ENCODE measurements at regions not wholly inside any gene's neighbourhood (a gene's known extent, or its start where the extent isn't known, plus 50 kb on each side); places are given as distances from the start of the nearest gene placed in this dataset.
"Not testable (repeated sequence)": the region's sequence is repeated elsewhere in the genome, so short reads cannot be mapped to it uniquely, and the experiment has no call there.

GRCh38 chr4:143819029-143819428, 86.3 kb downstream of the GYPE start:
- intact Hi-C loops (cut with DNase I): no loop called here
- no peak for TF ChIP-seq POLR2AphosphoS5 (IDR thresholded peaks at IDR 0.05)
- TF ChIP-seq POLR2A (IDR thresholded peaks at IDR 0.05; ENCODE audit: low read depth): no peak
- no peak for TF ChIP-seq EP300 (IDR thresholded peaks at IDR 0.05)
- TF ChIP-seq CTCF (IDR thresholded peaks at IDR 0.05): no peak
- no peak overlapping the region for H3K27ac ChIP-seq (replicated peaks in 1 of 4)
- no peak overlapping the region for H3K4me3 ChIP-seq
- H3K27me3 ChIP-seq: no peaks in the 10 kb centered on the region
- H3K4me1 ChIP-seq: no peaks in the 10 kb centered on the region
- no peaks in the 10 kb centered on the region for H3K36me3 ChIP-seq
- 87% methylated on average over 2 of the region's 2 CpGs for WGBS
- DNase-seq (ENCODE audit: extremely low spot score): no peak
- no peaks in the 10 kb centered on the region for H3K9me3 ChIP-seq

- H3K36me3 ChIP-seq; H3K4me1 ChIP-seq; DNase-seq (ENCODE audit: extremely low spot score); H3K9me3 ChIP-seq; H3K4me3 ChIP-seq; H3K27ac ChIP-seq (replicated peaks in 1 of 4); H3K27me3 ChIP-seq; intact Hi-C loops (cut with DNase I): not testable (repeated sequence)
- WGBS: 94% methylated on average over 1 of the region's 1 CpG
Observed at GRCh38 chr4:143817866-143818265, 87.5 kb downstream of the GYPE start.

GRCh38 chr4:143815375-143815774, 90.0 kb downstream of the GYPE start:
- H3K4me3 ChIP-seq; intact Hi-C loops (cut with DNase I); H3K9me3 ChIP-seq; H3K36me3 ChIP-seq; H3K27me3 ChIP-seq; H3K27ac ChIP-seq (replicated peaks in 1 of 4); H3K4me1 ChIP-seq; DNase-seq (ENCODE audit: extremely low spot score): not testable (repeated sequence)

GRCh38 chr4:143813431-143814154, 91.8 kb downstream of the GYPE start:
- H3K4me3 ChIP-seq; H3K36me3 ChIP-seq; H3K27ac ChIP-seq (replicated peaks in 1 of 4); H3K27me3 ChIP-seq; DNase-seq (ENCODE audit: extremely low spot score); H3K9me3 ChIP-seq; intact Hi-C loops (cut with DNase I); H3K4me1 ChIP-seq: not testable (repeated sequence)
- 93% methylated on average over 4 of the region's 4 CpGs for WGBS

GRCh38 chr4:143791693-143792092, 91.2 kb upstream of the FREM3 start:
- H3K9me3 ChIP-seq: not testable (repeated sequence)

GRCh38 chr4:143790425-143790824, 90.0 kb upstream of the FREM3 start:
- H3K27me3 ChIP-seq; DNase-seq (ENCODE audit: extremely low spot score); intact Hi-C loops (cut with DNase I); H3K9me3 ChIP-seq; H3K27ac ChIP-seq (replicated peaks in 1 of 4); H3K4me1 ChIP-seq; H3K4me3 ChIP-seq; H3K36me3 ChIP-seq: not testable (repeated sequence)
- WGBS: 71% methylated on average over 3 of the region's 3 CpGs

More at GRCh38 chr4:143791693-143792092, 91.2 kb upstream of the FREM3 start:
- DNase-seq (ENCODE audit: extremely low spot score); intact Hi-C loops (cut with DNase I); H3K4me3 ChIP-seq; H3K4me1 ChIP-seq; H3K27ac ChIP-seq (replicated peaks in 1 of 4); H3K36me3 ChIP-seq; H3K27me3 ChIP-seq: not testable (repeated sequence)
- 84% methylated on average over 1 of the region's 1 CpG for WGBS

GRCh38 chr4:143789618-143790017, 89.1 kb upstream of the FREM3 start:
- H3K4me1 ChIP-seq; intact Hi-C loops (cut with DNase I); H3K27me3 ChIP-seq; H3K36me3 ChIP-seq; DNase-seq (ENCODE audit: extremely low spot score); H3K4me3 ChIP-seq; H3K27ac ChIP-seq (replicated peaks in 1 of 4); H3K9me3 ChIP-seq: not testable (repeated sequence)
- WGBS: 75% methylated on average over 2 of the region's 2 CpGs

GRCh38 chr4:143784567-143784966, 84.1 kb upstream of the FREM3 start:
- DNase-seq (ENCODE audit: extremely low spot score): no peak
- Histone ChIP-seq H3K4me3 (no peak overlapping the region), H3K36me3 (no peaks in the 10 kb centered on the region), H3K9me3 (peaks cover 0 to 4% (median 0%) of the 10 kb centered on the region in 4 donors), H3K27ac (replicated peaks in 1 of 4) (no peak overlapping the region), H3K4me1 (no peaks in the 10 kb centered on the region), H3K27me3 (no peaks in the 10 kb centered on the region)
- WGBS: 83% methylated on average over 1 of the region's 2 CpGs
- intact Hi-C loops (cut with DNase I): no loop called here
- TF ChIP-seq CTCF (IDR thresholded peaks at IDR 0.05) (no peak), EP300 (IDR thresholded peaks at IDR 0.05) (no peak), POLR2A (IDR thresholded peaks at IDR 0.05; ENCODE audit: low read depth) (no peak), POLR2AphosphoS5 (IDR thresholded peaks at IDR 0.05) (no peak)
